HEK293 (cell line): ENCODE measurements at regions not wholly inside any gene's neighbourhood (a gene's known extent, or its start where the extent isn't known, plus 50 kb on each side); places are given as distances from the start of the nearest gene placed in this dataset.

Experiments used
- CTCF ChIA-PET: fragments of 350-600 bp; formaldehyde crosslinking; extraction: SDS; loops from one replicate; lab custom pipeline; 2021; ENCODE audit warnings: antibody characterized with exemption; lab: Yijun Ruan, JAX
- POLR2A ChIA-PET: fragments of 300-600 bp; formaldehyde crosslinking; extraction: SDS; loops from one replicate; lab custom pipeline; 2020; ENCODE audit warnings: antibody characterized with exemption, inconsistent platforms; lab: Yijun Ruan, JAX
- H3K27ac ChIP-seq: fragments of 200-500 bp; sonication (Bioruptor generic); 2 replicates; pipeline ENCODE4 v1.5.1; 2014; ENCODE audit warnings: low read depth, low read length, control low read depth, inconsistent platforms; ENCODE audit errors: extremely low read depth
- H3K36me3 ChIP-seq, 2 experiments: fragments of 200-500 bp in 1 of 2; sonication (Bioruptor generic) in 1 of 2; 1 replicate in 1 of 2; 2 replicates in 1 of 2; pipeline ENCODE4 v1.5.1; 2014 to 2017; ENCODE audit warnings: inconsistent platforms in 2 of 2, low read length in 2 of 2; ENCODE audit not compliant: control insufficient read depth in 2 of 2, insufficient read depth in 1 of 2
- H3K4me1 ChIP-seq: fragments of 200-500 bp; sonication (Bioruptor generic); 2 replicates; pipeline ENCODE4 v1.5.1; 2014; ENCODE audit warnings: mild to moderate bottlenecking, low read length, inconsistent platforms; ENCODE audit not compliant: control insufficient read depth, insufficient read depth
- H3K4me3 ChIP-seq: 2 replicates; pipeline ENCODE4 v1.5.1; 2011; ENCODE audit warnings: low read depth, mild to moderate bottlenecking, control low read depth, low read length, moderate library complexity
- H3K9me3 ChIP-seq: fragments of 200-500 bp; sonication (Bioruptor generic); 2 replicates; pipeline ENCODE4 v1.5.1; 2014; ENCODE audit warnings: low read depth, low read length, inconsistent platforms; ENCODE audit not compliant: control insufficient read depth, insufficient read depth
- AEBP2 ChIP-seq: fragments of 450-650 bp; formaldehyde crosslinking; IDR thresholded peaks from 2 replicates; pipeline ENCODE4 v1.5.1; 2016; ENCODE audit warnings: missing biosample characterization, missing genetic modification characterization, borderline replicate concordance
- SCRT2 ChIP-seq: fragments of 450-650 bp; formaldehyde crosslinking; IDR thresholded peaks from 2 replicates; pipeline ENCODE4 v1.5.1; 2016; ENCODE audit warnings: missing biosample characterization, missing genetic modification characterization
- SETDB1 ChIP-seq: IDR thresholded peaks from one replicate; pipeline ENCODE4 v1.6.1; 2017; ENCODE audit warnings: mild to moderate bottlenecking, low read length, moderate library complexity, mixed read lengths; ENCODE audit not compliant: insufficient read length
- TRIM28 ChIP-seq: IDR thresholded peaks from 2 replicates; pipeline ENCODE4 v1.6.1; 2011; ENCODE audit warnings: low read length, control low read depth, borderline replicate concordance
- ZBTB20 ChIP-seq: fragments of 450-650 bp; formaldehyde crosslinking; IDR thresholded peaks from 2 replicates; pipeline ENCODE4 v1.5.1; 2016; ENCODE audit warnings: missing biosample characterization, missing genetic modification characterization
- ZNF133 ChIP-seq: fragments of 450-650 bp; formaldehyde crosslinking; IDR thresholded peaks from 2 replicates; pipeline ENCODE4 v1.5.1; 2016; ENCODE audit warnings: missing biosample characterization, missing genetic modification characterization
- ZNF140 ChIP-seq: fragments of 450-650 bp; formaldehyde crosslinking; IDR thresholded peaks from 2 replicates; pipeline ENCODE4 v1.5.1; 2016; ENCODE audit warnings: missing biosample characterization, missing genetic modification characterization
- ZNF174 ChIP-seq: fragments of 450-650 bp; formaldehyde crosslinking; IDR thresholded peaks from 2 replicates; pipeline ENCODE4 v1.5.0; 2017; ENCODE audit warnings: missing biosample characterization, mild to moderate bottlenecking, missing genetic modification characterization
- ZNF19 ChIP-seq: fragments of 450-650 bp; formaldehyde crosslinking; IDR thresholded peaks from 2 replicates; pipeline ENCODE4; 2016; ENCODE audit warnings: missing biosample characterization, missing genetic modification characterization, low read depth
- ZNF335 ChIP-seq: fragments of 450-650 bp; formaldehyde crosslinking; conservative IDR thresholded peaks from 2 replicates; pipeline ENCODE4 v1.5.1; 2016; ENCODE audit warnings: missing biosample characterization, missing genetic modification characterization
- ZNF350 ChIP-seq: fragments of 450-650 bp; formaldehyde crosslinking; IDR thresholded peaks from 2 replicates; pipeline ENCODE4 v1.5.0; 2017; ENCODE audit warnings: missing biosample characterization, mild to moderate bottlenecking, missing genetic modification characterization
- ZNF366 ChIP-seq: fragments of 450-650 bp; formaldehyde crosslinking; conservative IDR thresholded peaks from 2 replicates; pipeline ENCODE4 v1.5.1; 2016; ENCODE audit warnings: missing biosample characterization, missing genetic modification characterization
- ZNF449 ChIP-seq: fragments of 450-650 bp; formaldehyde crosslinking; IDR thresholded peaks from 2 replicates; pipeline ENCODE4 v1.5.1; 2017; ENCODE audit warnings: missing biosample characterization, mild to moderate bottlenecking, missing genetic modification characterization, moderate library complexity
- ZNF645 ChIP-seq: fragments of 450-650 bp; formaldehyde crosslinking; IDR thresholded peaks from 2 replicates; pipeline ENCODE4; 2016; ENCODE audit warnings: missing biosample characterization, missing genetic modification characterization
- ZNF707 ChIP-seq: fragments of 450-650 bp; formaldehyde crosslinking; IDR thresholded peaks from 2 replicates; pipeline ENCODE4 v1.5.1; 2016; ENCODE audit warnings: missing biosample characterization, missing genetic modification characterization
- ZNF768 ChIP-seq: fragments of 450-650 bp; formaldehyde crosslinking; IDR thresholded peaks from 2 replicates; pipeline ENCODE4 v1.5.1; 2018; ENCODE audit warnings: missing biosample characterization, mild to moderate bottlenecking, missing genetic modification characterization
- ZNF785 ChIP-seq: fragments of 450-650 bp; formaldehyde crosslinking; IDR thresholded peaks from 2 replicates; pipeline ENCODE4 v1.5.1; 2016; ENCODE audit warnings: missing biosample characterization, missing genetic modification characterization
- ZNF791 ChIP-seq: fragments of 450-650 bp; formaldehyde crosslinking; IDR thresholded peaks from 2 replicates; pipeline ENCODE4 v1.5.1; 2016; ENCODE audit warnings: missing biosample characterization, missing genetic modification characterization
- ZSCAN23 ChIP-seq: fragments of 450-650 bp; formaldehyde crosslinking; IDR thresholded peaks from 2 replicates; pipeline ENCODE4 v1.5.1; 2016; ENCODE audit warnings: missing biosample characterization, missing genetic modification characterization
- TF ChIP-seq, protein P1 (sequence below): fragments of 450-650 bp; formaldehyde crosslinking; IDR thresholded peaks from 2 replicates; pipeline ENCODE4 v1.5.1; 2016; ENCODE audit warnings: missing biosample characterization, missing genetic modification characterization
- TF ChIP-seq, protein P2 (sequence below): fragments of 450-650 bp; formaldehyde crosslinking; IDR thresholded peaks from 2 replicates; pipeline ENCODE4 v1.5.1; 2017; ENCODE audit warnings: missing biosample characterization, missing genetic modification characterization

DNA sequence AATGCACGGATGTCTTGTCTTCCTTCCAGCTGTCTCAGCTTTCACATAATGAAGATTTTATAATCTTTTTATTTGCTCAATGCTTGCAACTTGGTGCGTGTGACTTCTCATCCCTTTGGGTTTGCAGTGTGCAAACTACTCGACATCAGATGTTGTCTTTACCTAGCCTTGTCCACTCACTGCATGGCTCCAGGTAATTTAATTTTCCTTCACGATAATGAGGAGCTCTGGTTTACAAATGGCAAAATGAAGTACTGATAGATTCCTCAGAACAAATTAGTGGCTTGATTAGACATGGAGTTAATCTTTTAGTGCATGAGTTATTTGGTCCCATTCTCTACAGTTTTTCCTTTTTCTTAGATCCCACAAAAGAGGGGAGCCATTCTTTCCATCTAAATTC is 603.0 kb downstream of the CCDC171 start:
- no peak overlapping the region for H3K4me3 ChIP-seq
- ChIA-PET CTCF (interaction anchor here (0.6 to 4.4 kb wide), 4 partner anchors 20 to 893 kb away, joined by 3 to 22 read pairs (median 4); no protein-coding TSS in a partner anchor), POLR2A (no interaction called here)
- no peaks in the 10 kb centered on the region for H3K9me3 ChIP-seq
- H3K36me3 ChIP-seq: no peaks in the 10 kb centered on the region
- H3K4me1 ChIP-seq: no peaks in the 10 kb centered on the region
- no peak overlapping the region for H3K27ac ChIP-seq
- no peak for TF ChIP-seq ZNF768

DNA sequence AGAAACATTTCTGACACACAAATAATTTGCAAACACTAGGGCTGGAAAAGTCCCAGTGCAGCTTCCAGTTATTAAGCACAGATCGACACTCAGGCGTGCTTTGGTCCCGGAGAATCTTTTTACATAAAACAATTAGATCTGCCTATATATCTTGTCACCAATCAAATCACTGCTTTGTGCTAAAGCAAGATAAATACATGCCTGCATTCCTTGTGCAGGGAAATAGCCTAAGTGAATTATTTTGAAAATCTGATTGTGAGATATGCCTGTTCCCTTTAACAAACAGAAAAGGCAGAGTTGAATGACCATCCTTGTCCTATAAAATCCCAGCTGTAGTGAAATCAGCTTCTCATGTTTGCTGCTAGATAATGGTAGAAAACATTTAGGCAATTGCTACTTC is 604.4 kb downstream of the CCDC171 start:
- no peak for TF ChIP-seq TRIM28
- no peak overlapping the region for H3K4me3 ChIP-seq
- no peaks in the 10 kb centered on the region for H3K36me3 ChIP-seq
- H3K27ac ChIP-seq: no peak overlapping the region
- no peaks in the 10 kb centered on the region for H3K9me3 ChIP-seq
- H3K4me1 ChIP-seq: no peaks in the 10 kb centered on the region
- CTCF ChIA-PET: no interaction called here
- POLR2A ChIA-PET: no interaction called here

DNA sequence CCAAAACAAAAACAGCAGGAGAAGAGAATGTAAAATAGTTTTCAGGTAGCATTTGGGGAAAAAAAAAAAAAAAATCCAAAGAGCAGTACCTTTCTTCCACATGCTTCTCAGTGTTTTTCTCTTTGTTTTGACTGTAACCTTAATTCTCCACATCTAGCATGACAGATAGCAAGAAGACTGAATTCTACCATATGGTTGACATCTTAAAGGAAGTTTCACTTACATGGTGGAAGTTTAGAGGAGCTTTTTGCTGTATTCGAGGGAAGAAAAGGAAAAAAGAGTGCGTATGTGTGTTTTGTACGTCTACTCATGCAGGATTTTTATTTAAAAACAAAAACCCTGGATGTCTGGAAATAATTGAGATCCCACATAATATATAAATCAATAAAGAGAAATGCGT is 604.8 kb downstream of the CCDC171 start:
- H3K4me3 ChIP-seq: no peak overlapping the region
- no peak for TF ChIP-seq SETDB1
- TF ChIP-seq ZNF19 (tag by site-specific recombination): no peak
- no peak for TF ChIP-seq ZSCAN23 (tag by site-specific recombination)
- no peak for TF ChIP-seq ZNF785 (tag by site-specific recombination)
- no peak for TF ChIP-seq ZNF645 (tag by site-specific recombination)
- TF ChIP-seq ZBTB20 (tag by site-specific recombination): no peak
- TF ChIP-seq ZNF350 (tag by site-specific recombination): no peak
- no peak for TF ChIP-seq ZNF791 (tag by site-specific recombination)
- TF ChIP-seq SCRT2 (tag by site-specific recombination): no peak
- no peak for TF ChIP-seq AEBP2 (tag by site-specific recombination)
- no peak for TF ChIP-seq ZNF449 (tag by site-specific recombination)
- no peak for TF ChIP-seq ZNF335 (tag by site-specific recombination)
- TF ChIP-seq, protein P1, sequence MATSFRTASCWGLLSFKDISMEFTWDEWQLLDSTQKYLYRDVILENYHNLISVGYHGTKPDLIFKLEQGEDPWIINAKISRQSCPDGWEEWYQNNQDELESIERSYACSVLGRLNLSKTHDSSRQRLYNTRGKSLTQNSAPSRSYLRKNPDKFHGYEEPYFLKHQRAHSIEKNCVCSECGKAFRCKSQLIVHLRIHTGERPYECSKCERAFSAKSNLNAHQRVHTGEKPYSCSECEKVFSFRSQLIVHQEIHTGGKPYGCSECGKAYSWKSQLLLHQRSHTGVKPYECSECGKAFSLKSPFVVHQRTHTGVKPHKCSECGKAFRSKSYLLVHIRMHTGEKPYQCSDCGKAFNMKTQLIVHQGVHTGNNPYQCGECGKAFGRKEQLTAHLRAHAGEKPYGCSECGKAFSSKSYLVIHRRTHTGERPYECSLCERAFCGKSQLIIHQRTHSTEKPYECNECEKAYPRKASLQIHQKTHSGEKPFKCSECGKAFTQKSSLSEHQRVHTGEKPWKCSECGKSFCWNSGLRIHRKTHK (tag by site-specific recombination): no peak
- no peak for TF ChIP-seq ZNF366 (tag by site-specific recombination)
- TF ChIP-seq ZNF140 (tag by site-specific recombination): no peak
- TF ChIP-seq, protein P2, sequence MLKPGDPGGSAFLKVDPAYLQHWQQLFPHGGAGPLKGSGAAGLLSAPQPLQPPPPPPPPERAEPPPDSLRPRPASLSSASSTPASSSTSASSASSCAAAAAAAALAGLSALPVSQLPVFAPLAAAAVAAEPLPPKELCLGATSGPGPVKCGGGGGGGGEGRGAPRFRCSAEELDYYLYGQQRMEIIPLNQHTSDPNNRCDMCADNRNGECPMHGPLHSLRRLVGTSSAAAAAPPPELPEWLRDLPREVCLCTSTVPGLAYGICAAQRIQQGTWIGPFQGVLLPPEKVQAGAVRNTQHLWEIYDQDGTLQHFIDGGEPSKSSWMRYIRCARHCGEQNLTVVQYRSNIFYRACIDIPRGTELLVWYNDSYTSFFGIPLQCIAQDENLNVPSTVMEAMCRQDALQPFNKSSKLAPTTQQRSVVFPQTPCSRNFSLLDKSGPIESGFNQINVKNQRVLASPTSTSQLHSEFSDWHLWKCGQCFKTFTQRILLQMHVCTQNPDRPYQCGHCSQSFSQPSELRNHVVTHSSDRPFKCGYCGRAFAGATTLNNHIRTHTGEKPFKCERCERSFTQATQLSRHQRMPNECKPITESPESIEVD (tag by site-specific recombination): no peak
- no peak for TF ChIP-seq ZNF174 (tag by site-specific recombination)
- no peak for TF ChIP-seq ZNF133 (tag by site-specific recombination)
- no peak for TF ChIP-seq ZNF707 (tag by site-specific recombination)
- H3K27ac ChIP-seq: no peak overlapping the region
- POLR2A ChIA-PET: no interaction called here
- H3K36me3 ChIP-seq: no peaks in the 10 kb centered on the region
- no peaks in the 10 kb centered on the region for H3K9me3 ChIP-seq
- H3K4me1 ChIP-seq: no peaks in the 10 kb centered on the region
- CTCF ChIA-PET: no interaction called here
